OCI-LY7 (cell line): ENCODE measurements at regions not wholly inside any gene's neighbourhood (a gene's known extent, or its start where the extent isn't known, plus 50 kb on each side); places are given as distances from the start of the nearest gene placed in this dataset.

Experiments used
- EZH2phosphoT487 ChIP-seq: fragments of 200-600 bp; sonication (generic); IDR thresholded peaks from 2 replicates; pipeline ENCODE4 v1.6.1; 2018; ENCODE audit warnings: low read depth, borderline replicate concordance, mild to moderate bottlenecking, mixed run types, antibody characterized with exemption, low read length, moderate library complexity, mixed read lengths
- TF ChIP-seq, protein P1 (sequence below): fragments of 200-600 bp; sonication (generic); conservative IDR thresholded peaks from 2 replicates; pipeline ENCODE4 v1.5.1; 2014; ENCODE audit warnings: mild to moderate bottlenecking, antibody characterized with exemption, low read length, moderate library complexity, mixed read lengths

GRCh38 chr5:74946471-74946870, 80.3 kb upstream of the FAM169A start:
- TF ChIP-seq, protein P1, sequence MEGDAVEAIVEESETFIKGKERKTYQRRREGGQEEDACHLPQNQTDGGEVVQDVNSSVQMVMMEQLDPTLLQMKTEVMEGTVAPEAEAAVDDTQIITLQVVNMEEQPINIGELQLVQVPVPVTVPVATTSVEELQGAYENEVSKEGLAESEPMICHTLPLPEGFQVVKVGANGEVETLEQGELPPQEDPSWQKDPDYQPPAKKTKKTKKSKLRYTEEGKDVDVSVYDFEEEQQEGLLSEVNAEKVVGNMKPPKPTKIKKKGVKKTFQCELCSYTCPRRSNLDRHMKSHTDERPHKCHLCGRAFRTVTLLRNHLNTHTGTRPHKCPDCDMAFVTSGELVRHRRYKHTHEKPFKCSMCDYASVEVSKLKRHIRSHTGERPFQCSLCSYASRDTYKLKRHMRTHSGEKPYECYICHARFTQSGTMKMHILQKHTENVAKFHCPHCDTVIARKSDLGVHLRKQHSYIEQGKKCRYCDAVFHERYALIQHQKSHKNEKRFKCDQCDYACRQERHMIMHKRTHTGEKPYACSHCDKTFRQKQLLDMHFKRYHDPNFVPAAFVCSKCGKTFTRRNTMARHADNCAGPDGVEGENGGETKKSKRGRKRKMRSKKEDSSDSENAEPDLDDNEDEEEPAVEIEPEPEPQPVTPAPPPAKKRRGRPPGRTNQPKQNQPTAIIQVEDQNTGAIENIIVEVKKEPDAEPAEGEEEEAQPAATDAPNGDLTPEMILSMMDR = no peak
- TF ChIP-seq EZH2phosphoT487 = no peak
